Astrocyte of the spinal cord (primary cell): ENCODE measurements at regions not wholly inside any gene's neighbourhood (a gene's known extent, or its start where the extent isn't known, plus 50 kb on each side); places are given as distances from the start of the nearest gene placed in this dataset.

Experiments
- DNase-seq: peaks from one replicate; pipeline ENCODE4 v3.0.0; 2011; ENCODE audit warnings: low read depth, low spot score
- H3K4me3 ChIP-seq: 2 replicates; pipeline ENCODE4 v1.5.1; 2011; ENCODE audit warnings: low read depth, mild to moderate bottlenecking, low read length, moderate library complexity
- in situ Hi-C: cut with HindIII; loops from 2 replicates; pipeline ENCODE4 v1.10.0; 2017; ENCODE audit warnings: low sequenced_read_pairs
- TF ChIP-seq, protein P1 (sequence below): IDR thresholded peaks from 2 replicates; pipeline ENCODE4 v1.5.1; 2012; ENCODE audit warnings: low read depth, mild to moderate bottlenecking, low read length, inconsistent platforms

DNA sequence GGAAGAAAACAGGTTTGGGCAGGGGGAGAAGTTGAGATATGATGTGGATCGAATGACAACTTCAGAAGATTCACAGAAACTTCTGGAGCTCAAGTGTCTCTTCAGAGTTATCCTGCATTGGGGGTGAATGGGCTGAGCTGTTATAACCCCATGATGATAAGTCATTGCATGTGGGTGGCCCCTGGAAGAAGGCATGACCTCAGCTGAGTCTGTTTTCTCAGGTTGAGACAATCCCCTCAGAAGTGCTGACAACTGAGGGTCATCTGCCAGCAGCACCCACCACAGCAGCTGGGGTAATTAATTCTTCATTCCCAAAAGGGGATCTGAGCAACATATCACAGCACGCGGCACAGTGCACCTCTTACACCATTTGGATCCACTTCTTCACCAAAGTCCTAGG is 138.6 kb upstream of the CAMK1G start:
- TF ChIP-seq, protein P1, sequence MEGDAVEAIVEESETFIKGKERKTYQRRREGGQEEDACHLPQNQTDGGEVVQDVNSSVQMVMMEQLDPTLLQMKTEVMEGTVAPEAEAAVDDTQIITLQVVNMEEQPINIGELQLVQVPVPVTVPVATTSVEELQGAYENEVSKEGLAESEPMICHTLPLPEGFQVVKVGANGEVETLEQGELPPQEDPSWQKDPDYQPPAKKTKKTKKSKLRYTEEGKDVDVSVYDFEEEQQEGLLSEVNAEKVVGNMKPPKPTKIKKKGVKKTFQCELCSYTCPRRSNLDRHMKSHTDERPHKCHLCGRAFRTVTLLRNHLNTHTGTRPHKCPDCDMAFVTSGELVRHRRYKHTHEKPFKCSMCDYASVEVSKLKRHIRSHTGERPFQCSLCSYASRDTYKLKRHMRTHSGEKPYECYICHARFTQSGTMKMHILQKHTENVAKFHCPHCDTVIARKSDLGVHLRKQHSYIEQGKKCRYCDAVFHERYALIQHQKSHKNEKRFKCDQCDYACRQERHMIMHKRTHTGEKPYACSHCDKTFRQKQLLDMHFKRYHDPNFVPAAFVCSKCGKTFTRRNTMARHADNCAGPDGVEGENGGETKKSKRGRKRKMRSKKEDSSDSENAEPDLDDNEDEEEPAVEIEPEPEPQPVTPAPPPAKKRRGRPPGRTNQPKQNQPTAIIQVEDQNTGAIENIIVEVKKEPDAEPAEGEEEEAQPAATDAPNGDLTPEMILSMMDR = no peak
- DNase-seq = no peak
- in situ Hi-C loops = no loop called here
- H3K4me3 ChIP-seq = no peak overlapping the region

DNA sequence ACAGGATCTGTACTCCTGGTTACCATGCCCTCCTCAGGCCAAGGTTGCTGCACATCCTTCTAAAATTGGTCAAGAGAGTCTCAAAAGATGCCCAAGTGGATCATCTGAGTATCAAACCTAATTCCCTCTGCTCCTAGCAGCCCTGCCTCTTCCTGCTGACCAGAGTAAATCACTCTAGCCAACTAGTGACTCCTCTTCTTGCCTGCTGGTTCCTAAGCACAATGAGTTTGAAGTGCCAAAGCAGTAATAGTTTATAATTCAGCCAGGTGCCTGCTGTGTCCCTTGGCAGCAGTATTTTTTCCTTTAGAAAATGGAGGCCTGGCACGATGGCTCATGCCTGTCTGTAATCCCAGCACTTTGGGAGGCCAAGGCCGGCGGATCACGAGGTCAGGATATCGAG is 137.9 kb upstream of the CAMK1G start:
- H3K4me3 ChIP-seq = no peak overlapping the region
- TF ChIP-seq, protein P1 = no peak
- in situ Hi-C loops = no loop called here
- no peak for DNase-seq

DNA sequence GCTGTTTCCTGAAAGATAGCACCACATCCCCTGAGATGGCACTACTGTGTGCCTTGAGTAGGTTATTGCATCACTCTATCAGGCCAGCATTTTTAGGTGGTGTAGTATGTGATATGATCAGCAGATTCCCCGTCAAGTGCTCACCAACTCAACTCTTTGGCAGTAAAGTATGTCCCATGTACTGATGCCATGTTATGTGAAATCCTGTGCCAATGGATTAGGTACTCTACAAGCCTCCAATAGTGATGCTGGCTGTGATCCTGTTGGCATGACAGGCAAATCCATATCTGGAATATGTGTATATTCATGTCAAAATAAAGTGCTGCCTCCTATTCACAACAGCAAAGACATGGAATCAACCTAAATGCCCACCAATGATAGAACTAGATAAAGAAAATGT is 137.2 kb upstream of the CAMK1G start:
- TF ChIP-seq, protein P1 = no peak
- DNase-seq = no peak
- H3K4me3 ChIP-seq = no peak overlapping the region
- in situ Hi-C loops = no loop called here

DNA sequence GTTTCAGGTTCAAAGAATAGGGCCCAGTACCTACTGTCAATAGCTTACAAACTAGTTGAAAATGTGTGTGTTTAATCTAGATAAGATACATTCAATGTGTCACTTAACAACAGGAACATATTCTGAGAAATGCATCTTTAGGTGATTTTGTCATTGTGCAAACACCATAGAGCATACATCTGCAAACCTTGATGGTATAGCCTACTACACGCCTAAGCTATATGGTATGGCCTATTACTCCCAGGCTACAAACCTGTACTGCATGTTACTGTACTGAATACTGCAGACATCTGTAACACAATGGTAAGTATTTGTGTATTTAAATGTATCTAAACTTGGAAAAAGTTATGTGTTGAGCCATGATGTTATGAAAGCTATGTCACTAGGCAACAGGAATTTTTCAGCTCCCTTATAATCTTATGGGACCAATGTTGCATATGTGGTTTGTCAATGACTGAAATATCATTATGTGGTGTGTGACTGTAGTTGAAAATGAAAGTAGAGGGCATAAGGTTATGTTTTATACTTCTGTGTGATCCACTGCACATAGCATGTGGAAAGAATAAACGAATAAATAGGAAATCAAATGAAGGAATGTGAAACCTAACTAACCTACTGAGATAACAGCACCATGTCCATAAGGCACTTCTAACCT is 129.0 kb upstream of the CAMK1G start:
- in situ Hi-C loops = no loop called here
- no peak for DNase-seq
- H3K4me3 ChIP-seq = no peak overlapping the region
- TF ChIP-seq, protein P1 = no peak

DNA sequence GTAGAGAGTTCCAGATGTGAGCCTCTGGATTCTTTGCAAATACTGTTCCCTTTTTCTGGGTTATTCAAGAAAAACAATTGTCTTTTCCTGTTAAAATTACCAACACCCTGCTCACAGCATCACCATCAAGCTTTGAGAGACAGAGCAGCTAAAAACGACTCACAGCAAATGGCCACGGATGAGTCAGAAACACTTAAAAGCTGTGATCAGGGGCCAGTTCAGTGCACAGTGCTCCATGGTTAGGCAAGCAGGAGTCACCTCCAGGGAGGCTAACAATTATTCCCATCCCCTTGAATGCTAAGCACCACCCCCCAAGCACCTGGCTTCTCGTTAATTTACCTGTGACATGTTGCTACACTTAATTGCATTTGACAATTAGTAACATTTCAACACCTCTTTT is 128.4 kb upstream of the CAMK1G start:
- in situ Hi-C loops = no loop called here
- H3K4me3 ChIP-seq = no peak overlapping the region
- DNase-seq = no peak
- TF ChIP-seq, protein P1 = no peak

DNA sequence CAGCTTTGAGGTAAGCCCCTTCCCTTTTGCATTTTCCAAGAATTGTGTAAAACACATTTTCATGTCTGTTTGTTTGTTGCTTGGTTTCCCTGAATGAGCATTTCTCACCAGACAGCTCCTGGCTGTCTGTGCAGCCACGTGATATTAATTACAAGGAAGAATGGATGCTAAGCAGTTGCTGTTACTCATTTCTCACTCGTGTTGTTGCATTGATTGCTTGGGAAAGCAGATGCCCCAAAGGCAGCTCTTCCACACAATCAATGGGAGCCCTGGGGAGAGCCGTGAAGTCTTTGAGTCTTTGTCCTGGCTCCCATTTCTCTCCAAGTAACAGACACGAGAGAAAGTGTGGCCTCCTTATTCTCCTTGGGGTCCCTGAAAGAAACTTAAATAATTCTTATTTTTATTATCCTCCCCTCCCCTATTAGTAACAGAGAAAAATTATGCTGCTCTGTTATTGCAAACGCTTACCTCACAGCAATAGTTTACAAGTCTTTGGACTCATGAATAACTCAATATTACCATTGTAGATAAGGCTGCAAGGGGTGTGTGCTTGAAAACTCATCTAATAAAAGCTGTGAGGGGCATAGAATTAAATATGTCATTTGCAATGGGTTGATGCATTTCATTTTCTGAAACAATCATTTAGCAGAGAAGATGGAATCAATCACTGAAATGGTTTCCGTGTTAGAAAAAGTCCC is 127.7 kb upstream of the CAMK1G start:
- DNase-seq = no peak
- H3K4me3 ChIP-seq = no peak overlapping the region
- TF ChIP-seq, protein P1 = no peak
- in situ Hi-C loops = no loop called here
